Peyer's patch (tissue), 4 donors: ENCODE measurements at regions not wholly inside any gene's neighbourhood (a gene's known extent, or its start where the extent isn't known, plus 50 kb on each side); places are given as distances from the start of the nearest gene placed in this dataset.

Experiments used
- CTCF ChIP-seq, 6 experiments: fragments of 450-650 bp in 4 of 6; fragments of 200-600 bp in 2 of 6; sonication (generic) in 1 of 6; IDR thresholded peaks; one replicate each; pipeline ENCODE4 v1.5.1; 2017 to 2019; ENCODE audit warnings: antibody characterized with exemption in 6 of 6, mild to moderate bottlenecking in 3 of 6, moderate library complexity in 1 of 6
- POLR2A ChIP-seq, 2 donors: fragments of 450-650 bp; IDR thresholded peaks; one replicate each; pipeline ENCODE4 v1.5.1; 2017; ENCODE audit warnings: antibody characterized with exemption in 2 of 2, mild to moderate bottlenecking in 2 of 2, moderate library complexity in 2 of 2

GRCh38 chr11:60641940-60642339, 57.5 kb upstream of the MS4A8 start:
- TF ChIP-seq POLR2A (IDR thresholded peaks at IDR 0.05) (no peak), CTCF (IDR thresholded peaks at IDR 0.05) (no peak)
